LNCAP (cell line): ENCODE measurements at regions not wholly inside any gene's neighbourhood (a gene's known extent, or its start where the extent isn't known, plus 50 kb on each side); places are given as distances from the start of the nearest gene placed in this dataset.

Experiments used
- TF ChIP-seq, protein P1 (sequence below): fragments of 450-650 bp; IDR thresholded peaks from 2 replicates; pipeline ENCODE4 v1.5.1; 2017; ENCODE audit warnings: mild to moderate bottlenecking

DNA sequence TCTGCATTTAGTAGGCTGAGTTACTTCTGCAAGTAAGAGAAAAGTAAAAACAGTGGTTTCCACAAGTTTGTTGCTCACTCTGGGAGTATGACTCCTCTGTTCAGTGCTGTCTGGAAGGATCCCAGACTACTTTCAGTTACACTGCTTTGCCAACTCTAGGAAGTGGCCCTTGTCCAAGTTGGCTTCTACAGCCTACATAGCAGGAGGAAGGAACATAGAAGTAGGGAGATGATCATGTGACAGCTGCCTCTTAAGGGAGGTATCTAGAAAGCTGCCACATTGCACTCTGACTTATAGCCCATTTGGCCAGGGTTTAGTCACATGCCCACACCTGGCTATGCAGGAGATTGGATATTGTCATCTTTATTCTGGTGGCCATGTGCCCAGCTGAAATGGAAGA is 298.1 kb downstream of the NSUN3 start:
- TF ChIP-seq, protein P1, sequence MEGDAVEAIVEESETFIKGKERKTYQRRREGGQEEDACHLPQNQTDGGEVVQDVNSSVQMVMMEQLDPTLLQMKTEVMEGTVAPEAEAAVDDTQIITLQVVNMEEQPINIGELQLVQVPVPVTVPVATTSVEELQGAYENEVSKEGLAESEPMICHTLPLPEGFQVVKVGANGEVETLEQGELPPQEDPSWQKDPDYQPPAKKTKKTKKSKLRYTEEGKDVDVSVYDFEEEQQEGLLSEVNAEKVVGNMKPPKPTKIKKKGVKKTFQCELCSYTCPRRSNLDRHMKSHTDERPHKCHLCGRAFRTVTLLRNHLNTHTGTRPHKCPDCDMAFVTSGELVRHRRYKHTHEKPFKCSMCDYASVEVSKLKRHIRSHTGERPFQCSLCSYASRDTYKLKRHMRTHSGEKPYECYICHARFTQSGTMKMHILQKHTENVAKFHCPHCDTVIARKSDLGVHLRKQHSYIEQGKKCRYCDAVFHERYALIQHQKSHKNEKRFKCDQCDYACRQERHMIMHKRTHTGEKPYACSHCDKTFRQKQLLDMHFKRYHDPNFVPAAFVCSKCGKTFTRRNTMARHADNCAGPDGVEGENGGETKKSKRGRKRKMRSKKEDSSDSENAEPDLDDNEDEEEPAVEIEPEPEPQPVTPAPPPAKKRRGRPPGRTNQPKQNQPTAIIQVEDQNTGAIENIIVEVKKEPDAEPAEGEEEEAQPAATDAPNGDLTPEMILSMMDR, result no peak

DNA sequence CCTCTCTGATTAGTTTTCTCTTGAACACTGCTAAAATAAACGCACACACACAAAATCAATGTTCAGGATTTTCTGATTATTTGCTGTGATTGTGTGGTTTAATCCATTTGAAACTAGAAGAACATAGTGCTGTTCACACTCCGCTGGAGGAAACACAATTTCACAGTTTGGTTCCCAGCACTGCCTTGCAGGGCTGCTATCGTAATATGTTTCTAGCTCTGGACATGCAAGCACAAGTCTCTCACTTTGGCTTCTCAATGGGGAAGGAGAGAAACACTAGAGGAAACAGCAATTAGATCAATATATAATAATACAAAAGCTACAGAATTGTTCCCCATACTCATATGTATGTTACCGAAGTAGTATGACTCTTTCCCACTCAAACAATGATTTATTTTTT is 299.5 kb downstream of the NSUN3 start:
- TF ChIP-seq, protein P1, result no peak

DNA sequence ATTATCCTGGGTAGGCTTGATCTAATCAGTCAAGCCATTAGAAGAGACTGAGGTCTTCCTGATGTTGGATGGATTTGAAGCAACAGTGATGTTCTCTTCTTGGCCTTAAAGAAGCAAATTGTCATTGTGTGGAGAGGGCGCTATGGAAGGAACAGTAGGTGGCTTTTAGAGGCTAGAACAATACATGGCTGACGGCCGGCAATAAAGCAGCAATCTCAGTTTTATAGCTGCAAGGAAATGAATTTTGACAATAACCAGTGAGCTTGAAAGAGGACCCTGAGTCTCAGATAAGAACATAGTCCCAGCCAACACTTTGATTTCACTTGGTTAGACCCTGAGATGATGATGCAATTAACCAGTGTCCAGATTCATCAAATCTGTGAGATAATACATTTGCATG is 302.1 kb downstream of the NSUN3 start:
- TF ChIP-seq, protein P1, result no peak

DNA sequence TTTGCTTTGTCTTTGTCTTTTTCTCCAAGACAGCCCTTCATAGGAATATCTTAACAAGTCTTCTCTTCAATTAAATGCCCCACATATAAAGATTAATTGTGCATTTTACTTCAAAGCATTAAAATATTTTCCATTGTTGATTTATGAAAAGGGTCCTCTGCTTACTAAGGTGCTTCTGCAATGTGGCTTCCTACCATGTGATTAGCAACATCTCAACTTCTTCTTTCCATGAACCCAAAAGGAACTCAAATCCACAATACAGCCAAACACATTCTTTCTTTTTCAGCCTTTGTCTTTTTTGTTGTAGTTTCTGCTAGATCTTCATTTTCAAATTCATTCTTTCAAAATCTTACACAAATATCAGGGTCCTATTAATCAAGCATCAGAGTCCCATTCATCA is 309.2 kb downstream of the NSUN3 start:
- TF ChIP-seq, protein P1, result no peak

DNA sequence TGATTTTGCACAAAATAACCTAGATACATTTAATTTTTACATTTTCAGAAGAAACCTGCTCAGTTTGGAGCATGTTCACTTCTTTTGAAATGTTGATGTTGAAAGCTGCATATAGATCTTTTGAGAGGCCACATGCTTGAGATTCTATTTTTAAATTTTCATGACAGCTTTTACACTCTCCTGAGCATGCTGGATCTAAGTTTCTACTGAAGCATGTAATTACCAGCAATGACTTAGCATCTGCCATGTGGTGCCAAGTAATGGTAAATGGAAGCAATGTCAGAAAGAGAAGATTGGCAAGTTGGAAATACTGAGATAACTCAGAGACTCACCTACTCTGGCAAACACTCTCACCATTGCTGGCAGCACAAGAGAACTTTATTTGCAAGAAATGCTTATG is 310.6 kb downstream of the NSUN3 start:
- TF ChIP-seq, protein P1, result no peak

DNA sequence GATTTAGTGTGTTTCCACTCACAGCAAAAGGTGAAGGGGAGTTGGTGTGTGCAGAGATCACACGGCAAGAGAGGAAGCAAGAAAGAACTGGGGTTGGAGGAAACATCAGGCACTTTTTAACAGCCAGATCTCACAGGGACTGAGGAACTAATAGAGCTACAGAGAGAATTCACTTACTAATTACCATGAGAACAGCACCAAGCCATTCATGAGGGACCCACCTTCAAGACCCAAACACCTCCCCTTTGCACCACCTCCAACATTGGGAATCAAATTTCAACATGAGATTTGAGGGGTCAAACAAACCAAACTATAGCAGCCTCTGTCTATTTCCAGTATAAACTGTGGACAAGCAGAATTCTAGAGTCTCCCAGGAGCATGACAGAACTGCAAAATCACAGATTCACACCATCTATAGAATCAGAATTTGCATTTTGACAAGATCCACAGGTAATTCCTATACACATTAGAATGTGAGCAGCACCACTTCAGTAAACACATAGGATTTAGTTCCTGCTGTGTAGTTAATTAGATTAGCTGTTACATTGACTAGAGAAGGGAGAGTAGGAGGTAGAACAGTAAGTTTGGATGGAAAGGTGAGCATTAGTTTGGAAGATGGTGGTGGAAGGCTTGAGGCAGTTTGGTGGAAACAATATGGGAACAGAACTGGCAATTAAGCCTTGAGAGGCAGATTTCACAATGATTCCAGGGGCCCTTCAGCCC is 311.7 kb downstream of the NSUN3 start:
- TF ChIP-seq, protein P1, result no peak

DNA sequence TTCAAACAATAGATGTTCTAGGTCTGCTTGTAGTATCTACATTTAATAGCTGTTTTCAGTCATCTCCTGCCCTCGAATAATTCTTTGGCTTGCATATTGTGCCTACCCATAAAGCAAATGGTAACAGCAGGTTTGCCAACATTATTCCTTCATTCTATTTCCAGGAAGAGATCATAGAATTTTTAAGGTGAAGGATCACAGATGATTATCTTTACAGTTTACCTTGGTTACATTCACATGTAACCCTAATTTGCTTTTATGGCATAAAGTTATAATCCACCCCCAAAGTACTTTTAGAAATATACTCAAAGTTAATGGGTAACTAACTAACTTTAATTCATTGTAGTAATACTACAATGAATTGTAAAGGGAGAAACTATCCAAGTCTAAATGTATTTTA is 315.5 kb downstream of the NSUN3 start:
- TF ChIP-seq, protein P1, result no peak

DNA sequence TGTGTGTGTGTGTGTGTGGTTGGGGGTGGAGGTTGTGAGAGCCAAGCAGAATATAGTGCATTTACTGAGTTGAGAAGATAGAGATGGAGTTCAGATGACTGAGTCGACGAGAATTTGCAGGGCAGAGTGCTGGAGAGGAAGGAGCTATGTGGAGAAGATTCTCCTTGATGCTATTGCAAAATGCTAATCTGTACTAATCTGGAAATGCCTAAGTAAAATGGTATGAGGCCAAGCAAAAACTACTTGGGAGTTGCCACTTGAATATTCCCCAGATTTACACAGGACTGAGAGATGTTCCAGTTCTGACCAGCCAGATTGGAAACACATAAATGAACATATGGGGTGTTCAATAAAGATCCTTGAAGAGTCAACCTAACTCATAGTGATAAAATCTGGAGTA is 316.4 kb downstream of the NSUN3 start:
- TF ChIP-seq, protein P1, result no peak
